NCI-H748 (cell line): ENCODE measurements at regions not wholly inside any gene's neighbourhood (a gene's known extent, or its start where the extent isn't known, plus 50 kb on each side); places are given as distances from the start of the nearest gene placed in this dataset.

ENCODE experiments used
- DNase-seq: peaks from one replicate; lab custom pipeline; 2025; ENCODE audit not compliant: unreplicated experiment; lab: John Stamatoyannopoulos, UW

- no peak for DNase-seq
Measured at GRCh38 chr10:47140761-47141348, 159.1 kb upstream of the GDF10 start.

- no peak for DNase-seq
Measured at GRCh38 chr10:47141349-47141748, 158.6 kb upstream of the GDF10 start.

- DNase-seq: no peak
Measured at GRCh38 chr10:47143072-47143471, 156.9 kb upstream of the GDF10 start.

GRCh38 chr10:47143473-47143872 is 156.5 kb upstream of the GDF10 start:
- no peak for DNase-seq

- no peak for DNase-seq
Measured at GRCh38 chr10:47144525-47144924, 155.5 kb upstream of the GDF10 start.

GRCh38 chr10:47145290-47145934 is 154.6 kb upstream of the GDF10 start:
- DNase-seq: no peak

- no peak for DNase-seq
Measured at GRCh38 chr10:47146572-47146971, 153.4 kb upstream of the GDF10 start.

GRCh38 chr10:47147186-47147585 is 152.8 kb upstream of the GDF10 start:
- no peak for DNase-seq

GRCh38 chr10:47150581-47150980 is 149.4 kb upstream of the GDF10 start:
- DNase-seq: no peak

GRCh38 chr10:47151920-47152319 is 148.1 kb upstream of the GDF10 start:
- DNase-seq: no peak

- no peak for DNase-seq
Measured at GRCh38 chr10:47152861-47153349, 147.1 kb upstream of the GDF10 start.

GRCh38 chr10:47154762-47155161 is 145.2 kb upstream of the GDF10 start:
- DNase-seq: no peak

- DNase-seq: no peak
Measured at GRCh38 chr10:47156873-47157272, 143.1 kb upstream of the GDF10 start.

GRCh38 chr10:47158116-47159071 is 141.6 kb upstream of the GDF10 start:
- DNase-seq: no peak

- no peak for DNase-seq
Measured at GRCh38 chr10:47159361-47160260, 140.4 kb upstream of the GDF10 start.

GRCh38 chr10:47160261-47160908 is 139.6 kb upstream of the GDF10 start:
- no peak for DNase-seq

GRCh38 chr10:47160967-47161366 is 139.0 kb upstream of the GDF10 start:
- no peak for DNase-seq

- DNase-seq: no peak
Measured at GRCh38 chr10:47161465-47161864, 138.5 kb upstream of the GDF10 start.

- no peak for DNase-seq
Measured at GRCh38 chr10:47164126-47164799, 135.7 kb upstream of the GDF10 start.

GRCh38 chr10:47164800-47165128 is 135.2 kb upstream of the GDF10 start:
- DNase-seq: no peak
